ENCODE measurements at regions not wholly inside any gene's neighbourhood (a gene's known extent, or its start where the extent isn't known, plus 50 kb on each side); places are given as distances from the start of the nearest gene placed in this dataset.

DNA sequence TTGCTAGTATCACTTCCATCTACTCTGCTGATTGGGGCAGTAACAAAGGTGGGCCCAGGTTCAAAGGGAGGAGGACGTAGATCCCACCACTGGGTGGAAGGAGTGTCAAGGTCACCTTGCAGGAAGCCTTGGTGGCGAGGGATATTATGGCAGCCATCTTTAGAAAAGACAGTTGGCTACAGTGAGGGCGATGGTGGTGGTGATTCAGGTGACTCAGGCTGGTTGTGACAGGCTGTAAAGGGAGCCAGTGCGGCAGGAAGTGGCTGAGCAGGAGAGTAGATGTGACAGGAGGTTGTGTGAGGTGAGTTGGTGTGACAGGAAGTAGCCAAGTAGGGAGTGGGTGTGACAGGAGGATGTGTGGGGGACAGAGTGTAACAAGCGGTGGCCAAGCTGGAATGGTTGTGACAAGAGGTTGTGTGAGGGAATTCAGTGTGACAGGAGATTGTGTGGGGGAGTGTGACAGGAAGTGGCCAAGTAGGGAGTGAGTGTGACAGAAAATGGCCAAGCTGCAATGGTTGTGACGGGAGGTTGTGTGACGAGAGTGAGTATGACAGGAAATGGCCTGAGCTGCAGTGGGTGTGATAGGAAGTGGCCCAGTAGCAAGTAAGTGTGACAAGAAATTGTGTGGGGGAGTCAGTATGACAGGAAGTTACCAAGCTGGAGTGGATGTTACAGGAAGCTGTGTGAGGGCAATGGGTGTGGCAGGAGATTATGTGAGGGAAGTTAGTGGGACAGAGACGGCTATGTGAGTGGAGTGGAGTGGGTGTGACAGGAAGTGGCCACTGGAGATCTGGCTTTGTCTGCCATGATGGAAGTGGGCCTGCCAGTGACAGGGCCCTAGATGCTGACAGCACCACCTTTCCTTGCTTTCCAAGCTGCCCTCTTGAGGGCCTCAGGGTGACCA, 136.5 kb upstream of the MYL2 start:
- no peak for TF ChIP-seq CREB1 (IDR thresholded peaks at IDR 0.05; ENCODE audit: low read depth)
- TF ChIP-seq, protein P1, sequence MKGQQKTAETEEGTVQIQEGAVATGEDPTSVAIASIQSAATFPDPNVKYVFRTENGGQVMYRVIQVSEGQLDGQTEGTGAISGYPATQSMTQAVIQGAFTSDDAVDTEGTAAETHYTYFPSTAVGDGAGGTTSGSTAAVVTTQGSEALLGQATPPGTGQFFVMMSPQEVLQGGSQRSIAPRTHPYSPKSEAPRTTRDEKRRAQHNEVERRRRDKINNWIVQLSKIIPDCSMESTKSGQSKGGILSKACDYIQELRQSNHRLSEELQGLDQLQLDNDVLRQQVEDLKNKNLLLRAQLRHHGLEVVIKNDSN (IDR thresholded peaks at IDR 0.05) = no peak
- no peak for TF ChIP-seq NFIC (IDR thresholded peaks at IDR 0.05)
- TF ChIP-seq TCF12 (IDR thresholded peaks at IDR 0.05; ENCODE audit: low read depth) = no peak
- no peak for TF ChIP-seq YY1 (IDR thresholded peaks at IDR 0.05; ENCODE audit: low read depth)
- no peak for TF ChIP-seq CEBPB (IDR thresholded peaks at IDR 0.05)
- no peak for TF ChIP-seq TAF1 (IDR thresholded peaks at IDR 0.05; ENCODE audit: low read depth)
- no peak for TF ChIP-seq EP300 (IDR thresholded peaks at IDR 0.05; ENCODE audit: borderline replicate concordance)
- no peak for TF ChIP-seq FOXM1 (IDR thresholded peaks at IDR 0.05; ENCODE audit: borderline replicate concordance, low read depth)
- TF ChIP-seq RAD21 (IDR thresholded peaks at IDR 0.05; ENCODE audit: low read depth) = no peak
- no peak for TF ChIP-seq TEAD4 (IDR thresholded peaks at IDR 0.05)
- TF ChIP-seq ZBTB7A (IDR thresholded peaks at IDR 0.05; ENCODE audit: low read depth) = no peak
- TF ChIP-seq, protein P2, sequence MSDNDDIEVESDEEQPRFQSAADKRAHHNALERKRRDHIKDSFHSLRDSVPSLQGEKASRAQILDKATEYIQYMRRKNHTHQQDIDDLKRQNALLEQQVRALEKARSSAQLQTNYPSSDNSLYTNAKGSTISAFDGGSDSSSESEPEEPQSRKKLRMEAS (IDR thresholded peaks at IDR 0.05) = no peak
- TF ChIP-seq, protein P3, sequence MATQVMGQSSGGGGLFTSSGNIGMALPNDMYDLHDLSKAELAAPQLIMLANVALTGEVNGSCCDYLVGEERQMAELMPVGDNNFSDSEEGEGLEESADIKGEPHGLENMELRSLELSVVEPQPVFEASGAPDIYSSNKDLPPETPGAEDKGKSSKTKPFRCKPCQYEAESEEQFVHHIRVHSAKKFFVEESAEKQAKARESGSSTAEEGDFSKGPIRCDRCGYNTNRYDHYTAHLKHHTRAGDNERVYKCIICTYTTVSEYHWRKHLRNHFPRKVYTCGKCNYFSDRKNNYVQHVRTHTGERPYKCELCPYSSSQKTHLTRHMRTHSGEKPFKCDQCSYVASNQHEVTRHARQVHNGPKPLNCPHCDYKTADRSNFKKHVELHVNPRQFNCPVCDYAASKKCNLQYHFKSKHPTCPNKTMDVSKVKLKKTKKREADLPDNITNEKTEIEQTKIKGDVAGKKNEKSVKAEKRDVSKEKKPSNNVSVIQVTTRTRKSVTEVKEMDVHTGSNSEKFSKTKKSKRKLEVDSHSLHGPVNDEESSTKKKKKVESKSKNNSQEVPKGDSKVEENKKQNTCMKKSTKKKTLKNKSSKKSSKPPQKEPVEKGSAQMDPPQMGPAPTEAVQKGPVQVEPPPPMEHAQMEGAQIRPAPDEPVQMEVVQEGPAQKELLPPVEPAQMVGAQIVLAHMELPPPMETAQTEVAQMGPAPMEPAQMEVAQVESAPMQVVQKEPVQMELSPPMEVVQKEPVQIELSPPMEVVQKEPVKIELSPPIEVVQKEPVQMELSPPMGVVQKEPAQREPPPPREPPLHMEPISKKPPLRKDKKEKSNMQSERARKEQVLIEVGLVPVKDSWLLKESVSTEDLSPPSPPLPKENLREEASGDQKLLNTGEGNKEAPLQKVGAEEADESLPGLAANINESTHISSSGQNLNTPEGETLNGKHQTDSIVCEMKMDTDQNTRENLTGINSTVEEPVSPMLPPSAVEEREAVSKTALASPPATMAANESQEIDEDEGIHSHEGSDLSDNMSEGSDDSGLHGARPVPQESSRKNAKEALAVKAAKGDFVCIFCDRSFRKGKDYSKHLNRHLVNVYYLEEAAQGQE (IDR thresholded peaks at IDR 0.05; ENCODE audit: low read depth) = no peak
- no peak for TF ChIP-seq EGR1 (IDR thresholded peaks at IDR 0.05)

DNA sequence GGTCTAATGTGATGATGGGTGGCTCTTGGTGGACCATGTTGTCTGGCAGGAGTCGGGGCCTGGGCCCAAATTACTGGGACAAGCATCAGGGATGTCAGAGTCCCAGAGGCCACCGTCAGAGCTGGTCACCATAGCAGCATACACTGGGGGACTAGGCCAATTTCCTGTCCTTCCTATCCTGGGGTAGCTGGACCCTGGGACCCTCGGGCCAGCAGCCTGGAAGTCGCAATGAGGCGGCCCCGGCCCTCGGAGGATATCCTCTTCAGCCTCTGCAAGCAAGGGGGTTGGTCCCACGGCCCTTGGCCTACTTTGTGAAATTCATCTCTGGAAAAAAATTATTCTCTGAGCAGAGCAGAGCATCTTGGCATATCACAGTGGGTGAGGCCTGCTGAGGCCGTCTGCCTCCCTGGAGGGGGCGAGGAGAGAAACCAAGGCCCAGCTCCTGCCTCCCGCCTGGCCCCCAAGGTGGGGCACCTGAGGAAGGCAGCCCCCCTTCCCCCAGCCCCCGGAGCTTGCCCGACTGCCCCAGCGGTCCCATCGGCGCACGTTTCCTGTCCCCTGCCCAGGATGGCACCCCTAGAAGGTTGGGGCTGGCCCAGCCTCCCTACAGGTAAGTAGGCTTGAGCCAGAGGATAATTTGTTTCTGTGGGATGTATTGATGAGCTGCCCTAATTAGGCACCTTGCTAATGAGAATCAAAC, 135.0 kb upstream of the MYL2 start:
- TF ChIP-seq RAD21 (IDR thresholded peaks at IDR 0.05; ENCODE audit: low read depth) (no peak), NFIC (IDR thresholded peaks at IDR 0.05) (no peak), TAF1 (IDR thresholded peaks at IDR 0.05; ENCODE audit: low read depth) (no peak), CREB1 (IDR thresholded peaks at IDR 0.05; ENCODE audit: low read depth) (no peak), TEAD4 (IDR thresholded peaks at IDR 0.05) (no peak), YY1 (IDR thresholded peaks at IDR 0.05; ENCODE audit: low read depth) (no peak), TCF12 (IDR thresholded peaks at IDR 0.05; ENCODE audit: low read depth) (no peak), EGR1 (IDR thresholded peaks at IDR 0.05) (no peak), EP300 (IDR thresholded peaks at IDR 0.05; ENCODE audit: borderline replicate concordance) (no peak), ZBTB7A (IDR thresholded peaks at IDR 0.05; ENCODE audit: low read depth) (no peak), CEBPB (IDR thresholded peaks at IDR 0.05) (no peak), FOXM1 (IDR thresholded peaks at IDR 0.05; ENCODE audit: borderline replicate concordance, low read depth) (no peak)
- TF ChIP-seq, protein P1 (IDR thresholded peaks at IDR 0.05) = no peak
- TF ChIP-seq, protein P2 (IDR thresholded peaks at IDR 0.05) = no peak
- TF ChIP-seq, protein P3 (IDR thresholded peaks at IDR 0.05; ENCODE audit: low read depth) = no peak

DNA sequence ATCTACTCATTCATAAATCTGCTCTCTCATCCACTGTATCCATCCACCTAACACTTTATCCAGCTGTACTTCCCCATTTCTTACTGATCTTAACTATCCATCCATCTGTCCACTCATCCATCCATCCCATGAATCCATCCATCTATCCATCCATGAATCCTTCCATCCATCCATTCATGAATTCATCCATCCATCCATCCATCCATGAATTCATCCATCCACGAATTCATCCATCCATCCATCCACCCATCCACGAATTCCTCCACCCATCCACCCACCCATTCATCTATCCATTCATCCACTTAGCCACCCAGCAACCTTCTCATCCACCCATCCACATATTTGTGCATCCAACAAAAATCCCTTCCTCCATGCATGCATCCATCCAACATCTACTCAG, 128.6 kb upstream of the MYL2 start:
- TF ChIP-seq YY1 (IDR thresholded peaks at IDR 0.05; ENCODE audit: low read depth) (no peak), EGR1 (IDR thresholded peaks at IDR 0.05) (no peak), FOXM1 (IDR thresholded peaks at IDR 0.05; ENCODE audit: borderline replicate concordance, low read depth) (no peak), EP300 (IDR thresholded peaks at IDR 0.05; ENCODE audit: borderline replicate concordance) (no peak), NFIC (IDR thresholded peaks at IDR 0.05) (no peak), ZBTB7A (IDR thresholded peaks at IDR 0.05; ENCODE audit: low read depth) (no peak), CEBPB (IDR thresholded peaks at IDR 0.05) (no peak), TAF1 (IDR thresholded peaks at IDR 0.05; ENCODE audit: low read depth) (no peak), TCF12 (IDR thresholded peaks at IDR 0.05; ENCODE audit: low read depth) (no peak), TEAD4 (IDR thresholded peaks at IDR 0.05) (no peak), RAD21 (IDR thresholded peaks at IDR 0.05; ENCODE audit: low read depth) (no peak), CREB1 (IDR thresholded peaks at IDR 0.05; ENCODE audit: low read depth) (no peak)
- TF ChIP-seq, protein P1 (IDR thresholded peaks at IDR 0.05) = no peak
- TF ChIP-seq, protein P2 (IDR thresholded peaks at IDR 0.05) = no peak
- TF ChIP-seq, protein P3 (IDR thresholded peaks at IDR 0.05; ENCODE audit: low read depth) = no peak

Measured in Ishikawa (cell line).